ENCODE measurements at regions not wholly inside any gene's neighbourhood (a gene's known extent, or its start where the extent isn't known, plus 50 kb on each side); places are given as distances from the start of the nearest gene placed in this dataset.

GRCh38 chr6:142510211-142510610 lies 208.4 kb downstream of the ADGRG6 start:
- TF ChIP-seq CTCF (IDR thresholded peaks at IDR 0.05) (no peak), POLR2A (IDR thresholded peaks at IDR 0.05) (no peak), EP300 (IDR thresholded peaks at IDR 0.05) (no peak)
